Neural progenitor cell (in vitro differentiated cells): ENCODE measurements at regions not wholly inside any gene's neighbourhood (a gene's known extent, or its start where the extent isn't known, plus 50 kb on each side); places are given as distances from the start of the nearest gene placed in this dataset.

Source experiments
- EZH2 ChIP-seq: fragments of 200-600 bp; sonication (generic); IDR thresholded peaks from 2 replicates; pipeline ENCODE4 v1.6.1; 2017; ENCODE audit warnings: antibody characterized with exemption, mild to moderate bottlenecking, moderate library complexity
- TF ChIP-seq, protein P1 (sequence below): fragments of 200-600 bp; sonication (generic); IDR thresholded peaks from 2 replicates; pipeline ENCODE4 v1.5.1; 2017; ENCODE audit warnings: antibody characterized with exemption, mild to moderate bottlenecking

DNA sequence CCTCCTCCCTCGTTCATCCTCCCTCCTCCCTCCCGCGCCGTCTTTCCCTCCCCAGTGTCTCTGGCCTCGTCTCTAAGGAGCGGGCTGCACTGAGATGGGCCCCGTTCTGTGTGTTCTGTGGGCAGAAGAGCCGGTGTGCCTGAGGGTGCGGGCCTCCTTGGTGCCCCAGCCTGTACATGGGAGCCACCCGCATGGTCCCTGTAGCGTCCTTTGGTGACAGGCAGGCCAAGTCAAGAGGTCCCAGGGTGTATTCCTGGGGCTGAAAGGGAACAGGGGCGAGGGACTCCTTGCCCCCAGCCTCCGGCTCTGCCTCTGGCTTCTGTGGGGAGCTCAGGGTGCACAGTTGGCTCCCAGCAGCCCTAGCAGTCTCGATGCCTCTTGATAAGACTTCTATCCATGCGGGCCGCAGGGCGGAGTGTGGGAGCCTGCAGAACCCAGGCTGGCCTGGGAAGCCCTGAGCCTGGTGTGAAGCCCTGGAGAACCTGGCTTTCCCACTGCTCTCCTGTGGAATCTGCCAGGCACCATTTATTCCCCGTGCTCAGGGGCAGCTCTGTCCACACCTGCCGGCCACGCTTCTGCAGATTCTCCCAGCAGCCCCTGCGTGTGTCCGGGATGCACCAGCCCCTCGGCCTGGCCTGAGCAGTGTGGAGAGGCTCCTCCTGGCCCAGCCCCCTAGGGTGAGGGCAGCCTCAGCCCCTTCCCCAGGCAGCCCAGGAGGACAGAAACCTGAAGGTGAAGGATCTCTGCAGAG is 181.3 kb downstream of the KIF26A start:
- TF ChIP-seq EZH2 = no peak
- TF ChIP-seq, protein P1, sequence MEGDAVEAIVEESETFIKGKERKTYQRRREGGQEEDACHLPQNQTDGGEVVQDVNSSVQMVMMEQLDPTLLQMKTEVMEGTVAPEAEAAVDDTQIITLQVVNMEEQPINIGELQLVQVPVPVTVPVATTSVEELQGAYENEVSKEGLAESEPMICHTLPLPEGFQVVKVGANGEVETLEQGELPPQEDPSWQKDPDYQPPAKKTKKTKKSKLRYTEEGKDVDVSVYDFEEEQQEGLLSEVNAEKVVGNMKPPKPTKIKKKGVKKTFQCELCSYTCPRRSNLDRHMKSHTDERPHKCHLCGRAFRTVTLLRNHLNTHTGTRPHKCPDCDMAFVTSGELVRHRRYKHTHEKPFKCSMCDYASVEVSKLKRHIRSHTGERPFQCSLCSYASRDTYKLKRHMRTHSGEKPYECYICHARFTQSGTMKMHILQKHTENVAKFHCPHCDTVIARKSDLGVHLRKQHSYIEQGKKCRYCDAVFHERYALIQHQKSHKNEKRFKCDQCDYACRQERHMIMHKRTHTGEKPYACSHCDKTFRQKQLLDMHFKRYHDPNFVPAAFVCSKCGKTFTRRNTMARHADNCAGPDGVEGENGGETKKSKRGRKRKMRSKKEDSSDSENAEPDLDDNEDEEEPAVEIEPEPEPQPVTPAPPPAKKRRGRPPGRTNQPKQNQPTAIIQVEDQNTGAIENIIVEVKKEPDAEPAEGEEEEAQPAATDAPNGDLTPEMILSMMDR = no peak
